K562 (cell line): ENCODE measurements at regions not wholly inside any gene's neighbourhood (a gene's known extent, or its start where the extent isn't known, plus 50 kb on each side); places are given as distances from the start of the nearest gene placed in this dataset.
A peak's percentile ranks its signal among the peaks of the same experiment; 100 is the strongest.

ENCODE experiments used
- ARID1B ChIP-seq: fragments of 450-650 bp; IDR thresholded peaks from 2 replicates; pipeline ENCODE4 v1.6.1; 2016; ENCODE audit warnings: antibody characterized with exemption, mild to moderate bottlenecking, inconsistent platforms
- CXXC5 ChIP-seq: fragments of 250-450 bp; sonication (Bioruptor Pico); IDR thresholded peaks from 2 replicates; pipeline ENCODE4 v1.8.0; 2022; ENCODE audit warnings: inconsistent platforms, mild to moderate bottlenecking, moderate library complexity
- EGR1 ChIP-seq: fragments of 450-650 bp; conservative IDR thresholded peaks from 2 replicates; pipeline ENCODE4 v1.6.1; 2017; ENCODE audit warnings: mild to moderate bottlenecking
- EP400 ChIP-seq: fragments of 450-650 bp; IDR thresholded peaks from 2 replicates; pipeline ENCODE4 v1.6.1; 2017; ENCODE audit warnings: antibody characterized with exemption, mild to moderate bottlenecking, moderate library complexity
- MAFG ChIP-seq: fragments of 450-650 bp; conservative IDR thresholded peaks from 2 replicates; pipeline ENCODE4 v1.6.1; 2016; ENCODE audit warnings: missing genetic modification characterization, missing compliant biosample characterization
- NBN ChIP-seq: fragments of 450-650 bp; IDR thresholded peaks from 2 replicates; pipeline ENCODE4 v1.6.1; 2016; ENCODE audit warnings: low read depth, mild to moderate bottlenecking
- NFRKB ChIP-seq: fragments of 450-650 bp; IDR thresholded peaks from 2 replicates; pipeline ENCODE4 v1.6.1; 2016; ENCODE audit warnings: low read depth
- NRF1 ChIP-seq, 2 experiments: fragments of 450-650 bp; IDR thresholded peaks in 1 of 2; conservative IDR thresholded peaks in 1 of 2; 2 replicates each; pipeline ENCODE4 v1.6.1; 2014; ENCODE audit warnings: mild to moderate bottlenecking in 2 of 2
- POLR2A ChIP-seq: fragments of 450-650 bp; conservative IDR thresholded peaks from 2 replicates; pipeline ENCODE4 v1.6.1; 2016
- POLR2H ChIP-seq: IDR thresholded peaks from 2 replicates; pipeline ENCODE4 v1.6.1; 2016; ENCODE audit warnings: missing genetic modification characterization, low read depth, mild to moderate bottlenecking, control low read depth, missing compliant biosample characterization, moderate library complexity
- POLR3G ChIP-seq: IDR thresholded peaks from 2 replicates; pipeline ENCODE4 v1.6.1; 2011; ENCODE audit not compliant: insufficient read length, insufficient replicate concordance; ENCODE audit errors: extremely low read depth
- SMAD4 ChIP-seq: fragments of 250-450 bp; sonication (Bioruptor Pico); conservative IDR thresholded peaks from 2 replicates; pipeline ENCODE4 v1.8.0; 2021; ENCODE audit warnings: inconsistent platforms, mild to moderate bottlenecking, moderate library complexity
- SP1 ChIP-seq: sonication (generic); formaldehyde crosslinking; IDR thresholded peaks from 2 replicates; pipeline ENCODE4 v1.8.1; 2022; ENCODE audit warnings: mild to moderate bottlenecking, missing genetic modification reagents
- YY1 ChIP-seq, 3 experiments: IDR thresholded peaks; 2 replicates each; pipeline ENCODE4 v1.6.1; 2011; ENCODE audit warnings: low read length in 2 of 3, mild to moderate bottlenecking in 2 of 3, moderate library complexity in 2 of 3, borderline replicate concordance in 1 of 3, control low read depth in 1 of 3, low read depth in 1 of 3; ENCODE audit not compliant: insufficient read depth in 3 of 3, insufficient replicate concordance in 2 of 3, control insufficient read depth in 1 of 3, insufficient read length in 1 of 3; ENCODE audit errors: extremely low read depth in 1 of 3
- ZBTB1 ChIP-seq: sonication (generic); formaldehyde crosslinking; IDR thresholded peaks from 2 replicates; pipeline ENCODE4 v1.8.1; 2023; ENCODE audit warnings: missing genetic modification reagents, low read depth, mild to moderate bottlenecking, borderline replicate concordance
- ZBTB40 ChIP-seq, 2 experiments: fragments of 450-650 bp in 1 of 2; sonication (generic) in 1 of 2; formaldehyde crosslinking in 1 of 2; IDR thresholded peaks; 2 replicates each; pipeline versions ENCODE4 v1.7.1 to v1.9.0; 2016 to 2022; ENCODE audit warnings: inconsistent platforms in 1 of 2, mild to moderate bottlenecking in 1 of 2, missing genetic modification reagents in 1 of 2
- ZNF699 ChIP-seq: fragments of 250-450 bp; sonication (Bioruptor Pico); IDR thresholded peaks from 2 replicates; pipeline ENCODE4 v1.8.0; 2021; ENCODE audit warnings: mild to moderate bottlenecking, moderate library complexity; ENCODE audit not compliant: insufficient replicate concordance
- ZZZ3 ChIP-seq: fragments of 450-650 bp; IDR thresholded peaks from 2 replicates; pipeline ENCODE4 v1.6.1; 2016; ENCODE audit warnings: antibody characterized with exemption, mild to moderate bottlenecking, moderate library complexity
- TF ChIP-seq, protein P1 (sequence below): sonication (generic); formaldehyde crosslinking; IDR thresholded peaks from 2 replicates; pipeline ENCODE4 v1.8.0; 2022; ENCODE audit warnings: missing genetic modification reagents, mild to moderate bottlenecking, moderate library complexity, borderline replicate concordance

DNA sequence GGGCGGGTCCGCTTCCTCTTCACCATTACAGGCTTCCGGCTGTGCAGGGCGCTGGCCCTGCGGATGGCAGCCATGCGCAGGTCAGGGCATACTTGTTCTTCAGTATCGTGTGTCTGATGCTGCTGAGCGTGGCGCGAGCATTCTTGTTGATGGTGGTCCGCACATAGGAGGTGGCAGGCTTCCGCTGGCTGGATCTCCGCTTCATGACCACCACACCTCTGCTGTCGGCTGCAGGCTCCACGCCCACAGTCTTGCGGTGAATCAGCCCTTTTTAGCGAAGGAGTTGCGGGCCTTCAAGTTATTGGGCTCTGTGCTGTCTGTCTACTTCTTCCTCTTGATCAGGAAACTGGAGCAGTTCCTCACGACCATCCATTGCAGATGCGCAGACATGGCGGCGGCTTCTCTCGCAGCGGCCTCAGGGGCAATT is 62.4 kb upstream of the ZNF608 start (continued):
- TF ChIP-seq POLR3G (no peak), NRF1 (conservative IDR thresholded peaks at IDR 0.05 in 1 of 2, IDR thresholded peaks at IDR 0.05 in 1 of 2) (peak; percentile 82 to 85), EGR1 (peak; percentile 68), ZBTB40 (IDR thresholded peaks at IDR 0.05) (0 out of 2 replicates have a peak, but pooled peaks have one; percentile 48), ZBTB40 (CRISPR knock-in tag; IDR thresholded peaks at IDR 0.05) (no peak), CXXC5 (CRISPR knock-in tag) (peak; percentile 49), ARID1B (peak; percentile 35; the same call in 1 of the 2 replicates), ZBTB1 (no peak), ZZZ3 (no peak), YY1 (IDR thresholded peaks at IDR 0.05; ENCODE audit: borderline replicate concordance in 1 of 3, control insufficient read depth in 1 of 3, extremely low read depth in 1 of 3, insufficient read depth in 3 of 3, insufficient read length in 1 of 3, insufficient replicate concordance in 2 of 3, low read depth in 1 of 3, low read length in 2 of 3) (peak in 2 of 3 experiments; percentile 63 to 85), MAFG (peak; percentile 69), NBN (no peak), POLR2A (peak; percentile 83), NFRKB (peak; percentile 93), EP400 (peak; percentile 79), ZNF699 (CRISPR knock-in tag) (no peak), SP1 (CRISPR knock-in tag) (no peak), POLR2H (peak; percentile 64), SMAD4 (0 out of 2 replicates have a peak, but pooled peaks have one; percentile 48)
- TF ChIP-seq, protein P1, sequence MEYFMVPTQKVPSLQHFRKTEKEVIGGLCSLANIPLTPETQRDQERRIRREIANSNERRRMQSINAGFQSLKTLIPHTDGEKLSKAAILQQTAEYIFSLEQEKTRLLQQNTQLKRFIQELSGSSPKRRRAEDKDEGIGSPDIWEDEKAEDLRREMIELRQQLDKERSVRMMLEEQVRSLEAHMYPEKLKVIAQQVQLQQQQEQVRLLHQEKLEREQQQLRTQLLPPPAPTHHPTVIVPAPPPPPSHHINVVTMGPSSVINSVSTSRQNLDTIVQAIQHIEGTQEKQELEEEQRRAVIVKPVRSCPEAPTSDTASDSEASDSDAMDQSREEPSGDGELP (CRISPR knock-in tag), result peak; percentile 16; the same call in 1 of the 2 replicates
